Kidney (tissue), 13 donors: ENCODE measurements at regions not wholly inside any gene's neighbourhood (a gene's known extent, or its start where the extent isn't known, plus 50 kb on each side); places are given as distances from the start of the nearest gene placed in this dataset.

ENCODE experiments used
- DNase-seq, 5 donors: peaks; one replicate each; pipeline ENCODE4 v3.0.0-alpha.2; 2013 to 2020
- FAIRE-seq: peaks from 2 replicates; lab custom pipeline; 2012; peaks lifted over from hg19 to GRCh38; lab: Jason Lieb, UNC
- H3K27ac ChIP-seq, 2 donors: one replicate each; pipeline ENCODE4 v1.7.0; 2013; ENCODE audit warnings: low read depth in 2 of 2, low read length in 2 of 2, inconsistent platforms in 1 of 2
- H3K27me3 ChIP-seq: one replicate; pipeline ENCODE4 v1.7.1; 2013; ENCODE audit warnings: low read length, inconsistent platforms; ENCODE audit not compliant: control insufficient read depth, insufficient read depth
- H3K36me3 ChIP-seq, 3 donors: one replicate each; pipeline versions ENCODE4 v1.7.0 to v1.7.1; 2013; ENCODE audit warnings: low read length in 3 of 3, control low read depth in 1 of 3, inconsistent platforms in 1 of 3; ENCODE audit not compliant: insufficient read depth in 3 of 3, control insufficient read depth in 2 of 3
- H3K4me1 ChIP-seq, 3 donors: one replicate each; pipeline versions ENCODE4 v1.7.0 to v1.7.1; 2013; ENCODE audit warnings: low read length in 3 of 3, inconsistent platforms in 1 of 3, low read depth in 1 of 3; ENCODE audit not compliant: control insufficient read depth in 2 of 3, insufficient read depth in 2 of 3
- H3K4me3 ChIP-seq, 3 donors: one replicate each; pipeline versions ENCODE4 v1.7.0 to v1.8.1; 2013; ENCODE audit warnings: low read length in 3 of 3, control low read depth in 1 of 3, inconsistent platforms in 1 of 3
- H3K9ac ChIP-seq, 3 donors: one replicate each; pipeline versions ENCODE4 v1.7.0 to v1.7.1; 2013; ENCODE audit warnings: low read length in 3 of 3, control low read depth in 1 of 3, inconsistent platforms in 1 of 3
- H3K9me3 ChIP-seq, 3 donors: one replicate each; pipeline versions ENCODE4 v1.7.0 to v1.7.1; 2013; ENCODE audit warnings: low read length in 3 of 3, control low read depth in 1 of 3, inconsistent platforms in 1 of 3; ENCODE audit not compliant: control insufficient read depth in 2 of 3, insufficient read depth in 1 of 3
- intact Hi-C: fragments of 100-400 bp; cut with DNase I; formaldehyde crosslinking; loops from one replicate; pipeline ENCODE4 v1.11.1; 2022
- TF ChIP-seq, protein P1 (sequence below): IDR thresholded peaks from 3 replicates; pipeline ENCODE4 v1.5.1; 2012; ENCODE audit warnings: mild to moderate bottlenecking, moderate library complexity, borderline replicate concordance; ENCODE audit not compliant: insufficient read depth; ENCODE audit errors: extremely low read depth
- donor health status: control.
- donor health status: control.
- donor health status: control.
- donor health status: control.
- donor health status: control.
- donor health status: DM: yes; HTN: yes; CAD: no.
- donor health status: Normal renal cell carcinoma (clear cell type).

GRCh38 chr5:58200451-58200850, 259.4 kb downstream of the PLK2 start:
- Histone ChIP-seq H3K4me3 (no peak overlapping the region), H3K4me1 (no peaks in the 10 kb centered on the region), H3K27ac (no peak overlapping the region), H3K9me3 (no peaks in the 10 kb centered on the region), H3K36me3 (no peaks in the 10 kb centered on the region), H3K9ac (no peak overlapping the region), H3K27me3 (no peaks in the 10 kb centered on the region)
- TF ChIP-seq, protein P1, sequence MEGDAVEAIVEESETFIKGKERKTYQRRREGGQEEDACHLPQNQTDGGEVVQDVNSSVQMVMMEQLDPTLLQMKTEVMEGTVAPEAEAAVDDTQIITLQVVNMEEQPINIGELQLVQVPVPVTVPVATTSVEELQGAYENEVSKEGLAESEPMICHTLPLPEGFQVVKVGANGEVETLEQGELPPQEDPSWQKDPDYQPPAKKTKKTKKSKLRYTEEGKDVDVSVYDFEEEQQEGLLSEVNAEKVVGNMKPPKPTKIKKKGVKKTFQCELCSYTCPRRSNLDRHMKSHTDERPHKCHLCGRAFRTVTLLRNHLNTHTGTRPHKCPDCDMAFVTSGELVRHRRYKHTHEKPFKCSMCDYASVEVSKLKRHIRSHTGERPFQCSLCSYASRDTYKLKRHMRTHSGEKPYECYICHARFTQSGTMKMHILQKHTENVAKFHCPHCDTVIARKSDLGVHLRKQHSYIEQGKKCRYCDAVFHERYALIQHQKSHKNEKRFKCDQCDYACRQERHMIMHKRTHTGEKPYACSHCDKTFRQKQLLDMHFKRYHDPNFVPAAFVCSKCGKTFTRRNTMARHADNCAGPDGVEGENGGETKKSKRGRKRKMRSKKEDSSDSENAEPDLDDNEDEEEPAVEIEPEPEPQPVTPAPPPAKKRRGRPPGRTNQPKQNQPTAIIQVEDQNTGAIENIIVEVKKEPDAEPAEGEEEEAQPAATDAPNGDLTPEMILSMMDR = no peak
- DNase-seq (no peak), FAIRE-seq (no peak)
- intact Hi-C loops = no loop called here

DNA sequence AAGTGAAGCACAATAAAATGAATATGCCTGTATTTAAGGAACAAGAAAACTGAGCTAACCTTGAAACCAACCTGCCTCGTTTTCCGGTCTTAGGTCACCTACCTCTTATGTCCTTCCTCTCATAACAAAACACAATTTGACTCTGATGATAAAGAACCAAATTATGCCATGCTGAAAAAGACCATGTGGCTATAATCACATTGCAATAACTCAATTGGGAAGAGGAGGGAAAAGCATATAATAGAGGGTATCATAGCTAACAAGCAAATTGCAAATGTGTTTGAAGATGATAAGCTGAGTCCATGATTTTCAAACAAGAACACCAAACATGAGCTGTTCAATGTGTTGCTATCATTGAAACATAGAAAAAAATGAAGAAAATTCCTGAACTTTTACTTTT, 260.8 kb downstream of the PLK2 start:
- Histone ChIP-seq H3K4me1 (no peaks in the 10 kb centered on the region), H3K9me3 (no peaks in the 10 kb centered on the region), H3K27me3 (no peaks in the 10 kb centered on the region), H3K9ac (no peak overlapping the region), H3K27ac (no peak overlapping the region), H3K36me3 (no peaks in the 10 kb centered on the region), H3K4me3 (no peak overlapping the region)
- FAIRE-seq (no peak), DNase-seq (no peak)
- TF ChIP-seq, protein P1 = no peak
- intact Hi-C loops = no loop called here

DNA sequence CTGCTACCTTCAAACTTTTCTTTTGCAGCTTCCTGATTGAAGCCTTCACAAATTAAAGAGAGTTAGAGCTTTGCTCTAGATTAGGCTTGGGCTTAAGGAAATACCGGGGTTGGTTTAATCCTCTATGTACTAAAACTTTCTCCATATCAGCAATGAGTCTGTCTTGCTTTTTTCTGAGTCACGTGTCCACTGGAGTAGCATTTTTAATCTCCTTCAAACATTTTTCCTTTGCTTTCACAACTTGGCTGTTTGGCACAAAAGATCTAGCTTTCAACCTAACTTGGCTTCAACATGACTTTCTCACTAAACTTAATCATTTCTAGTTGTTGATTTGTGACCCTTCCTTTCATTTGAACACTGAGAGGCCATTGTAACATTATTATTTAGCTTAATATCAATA, 261.6 kb downstream of the PLK2 start:
- Histone ChIP-seq H3K36me3 (no peaks in the 10 kb centered on the region), H3K4me3 (no peak overlapping the region), H3K27me3 (no peaks in the 10 kb centered on the region), H3K9me3 (no peaks in the 10 kb centered on the region), H3K27ac (no peak overlapping the region), H3K9ac (no peak overlapping the region), H3K4me1 (no peaks in the 10 kb centered on the region)
- intact Hi-C loops = no loop called here
- TF ChIP-seq, protein P1 = no peak
- DNase-seq = no peak
- FAIRE-seq = no peak

GRCh38 chr5:58197875-58198274, 262.0 kb downstream of the PLK2 start:
- FAIRE-seq = no peak
- Histone ChIP-seq H3K27me3 (no peaks in the 10 kb centered on the region), H3K4me3 (no peak overlapping the region), H3K36me3 (no peaks in the 10 kb centered on the region), H3K9me3 (no peaks in the 10 kb centered on the region), H3K9ac (no peak overlapping the region), H3K27ac (no peak overlapping the region), H3K4me1 (no peaks in the 10 kb centered on the region)
- intact Hi-C loops = no loop called here
- TF ChIP-seq, protein P1 = no peak
- DNase-seq = no peak
